Fibroblast of mammary gland (primary cell): ENCODE measurements at regions not wholly inside any gene's neighbourhood (a gene's known extent, or its start where the extent isn't known, plus 50 kb on each side); places are given as distances from the start of the nearest gene placed in this dataset.

Experiments
- DNase-seq: peaks from one replicate; pipeline ENCODE4 v3.0.0-alpha.2; 2010; ENCODE audit warnings: low read depth
- H3K4me3 ChIP-seq: 2 replicates; pipeline ENCODE4 v1.5.1; 2011; ENCODE audit warnings: low read depth, mild to moderate bottlenecking, low read length, moderate library complexity; ENCODE audit not compliant: control insufficient read depth
- CTCF ChIP-seq: conservative IDR thresholded peaks from 2 replicates; pipeline ENCODE4 v1.5.1; 2011; ENCODE audit warnings: low read depth, low read length, inconsistent platforms; ENCODE audit not compliant: control insufficient read depth, insufficient read depth

- TF ChIP-seq CTCF, result no peak
- peak; percentile 65 for DNase-seq
- no peak overlapping the region for H3K4me3 ChIP-seq
These were observed 1098.0 kb upstream of the ZEB2 start for GRCh38 chr2:145617906-145618305.

- no peak for TF ChIP-seq CTCF
- no peak for DNase-seq
These were observed 1097.5 kb upstream of the ZEB2 start for GRCh38 chr2:145617420-145617819.

GRCh38 chr2:145615626-145616025 is 1095.7 kb upstream of the ZEB2 start:
- no peak for DNase-seq
- no peak overlapping the region for H3K4me3 ChIP-seq
- TF ChIP-seq CTCF, result no peak

More at GRCh38 chr2:145617420-145617819, 1097.5 kb upstream of the ZEB2 start:
- H3K4me3 ChIP-seq, result no peak overlapping the region

GRCh38 chr2:145609951-145610350 is 1090.0 kb upstream of the ZEB2 start:
- no peak for TF ChIP-seq CTCF
- no peak overlapping the region for H3K4me3 ChIP-seq
- DNase-seq, result no peak

GRCh38 chr2:145601361-145601925 is 1081.5 kb upstream of the ZEB2 start:
- TF ChIP-seq CTCF, result no peak
- no peak overlapping the region for H3K4me3 ChIP-seq
- peak; percentile 30 for DNase-seq

GRCh38 chr2:145600811-145601210 is 1080.9 kb upstream of the ZEB2 start:
- no peak overlapping the region for H3K4me3 ChIP-seq
- no peak for DNase-seq
- no peak for TF ChIP-seq CTCF

GRCh38 chr2:145599756-145600155 is 1079.8 kb upstream of the ZEB2 start:
- no peak for TF ChIP-seq CTCF
- DNase-seq, result peak; percentile 58

More at GRCh38 chr2:145599756-145600155, 1079.8 kb upstream of the ZEB2 start:
- H3K4me3 ChIP-seq, result no peak overlapping the region
